Muscle of leg (tissue), 3 donors: ENCODE measurements at regions not wholly inside any gene's neighbourhood (a gene's known extent, or its start where the extent isn't known, plus 50 kb on each side); places are given as distances from the start of the nearest gene placed in this dataset.

Source experiments
- DNase-seq: peaks from one replicate; pipeline ENCODE4 v3.0.0; 2013
- H3K27ac ChIP-seq: one replicate; pipeline ENCODE4 v1.5.1; 2013; ENCODE audit warnings: mild to moderate bottlenecking, low read length, control low read depth
- H3K27me3 ChIP-seq: one replicate; pipeline ENCODE4 v1.6.1; 2013; ENCODE audit warnings: low read length; ENCODE audit not compliant: control insufficient read depth, insufficient read depth
- H3K36me3 ChIP-seq: one replicate; pipeline ENCODE4 v1.6.1; 2013; ENCODE audit warnings: low read length; ENCODE audit not compliant: control insufficient read depth, insufficient read depth
- H3K4me1 ChIP-seq: one replicate; pipeline ENCODE4 v1.6.1; 2013; ENCODE audit warnings: low read length; ENCODE audit not compliant: control insufficient read depth, insufficient read depth
- H3K4me3 ChIP-seq: one replicate; pipeline ENCODE4 v1.5.1; 2013; ENCODE audit warnings: low read length, control low read depth
- H3K9me3 ChIP-seq: replicated peaks from 2 replicates; pipeline ENCODE4 v1.6.1; 2013; ENCODE audit warnings: low read depth, low read length; ENCODE audit not compliant: control insufficient read depth
- WGBS: methylation state at CpG from one replicate; pipeline ENCODE4 v1.1.5; 2013; ENCODE audit warnings: missing lambda C conversion rate; ENCODE audit not compliant: insufficient coverage; 5-methylcytosine and 5-hydroxymethylcytosine counted together

DNA sequence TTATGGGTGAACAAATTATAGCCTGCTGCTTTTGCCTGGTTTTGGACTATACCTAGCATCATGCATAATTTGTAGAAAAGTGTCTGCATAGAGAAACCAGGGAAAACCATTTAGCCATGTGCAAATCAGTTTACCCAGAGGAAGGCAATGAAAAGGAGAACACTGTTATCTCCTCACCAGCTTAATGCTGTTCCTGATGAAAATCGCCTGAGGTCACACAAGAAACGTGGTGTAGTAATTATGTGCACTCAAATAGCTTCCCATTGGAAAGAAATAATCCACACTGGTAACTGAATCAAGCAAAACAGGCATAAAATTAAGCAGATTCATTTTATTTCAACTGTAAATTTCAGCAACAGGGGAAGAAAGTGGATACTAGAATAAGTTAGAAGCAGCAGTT is 51.7 kb upstream of the FAM240B start:
- Histone ChIP-seq H3K9me3 (no peaks in the 10 kb centered on the region), H3K4me1 (no peaks in the 10 kb centered on the region), H3K36me3 (no peaks in the 10 kb centered on the region), H3K27ac (no peak overlapping the region), H3K27me3 (no peaks in the 10 kb centered on the region), H3K4me3 (no peak overlapping the region)
- no CpG with 5 or more reads among the region's 2 CpGs for WGBS
- no peak for DNase-seq
